Right atrium auricular region (tissue), 2 donors: ENCODE measurements at regions not wholly inside any gene's neighbourhood (a gene's known extent, or its start where the extent isn't known, plus 50 kb on each side); places are given as distances from the start of the nearest gene placed in this dataset.
"Not testable (repeated sequence)": the region's sequence is repeated elsewhere in the genome, so short reads cannot be mapped to it uniquely, and the experiment has no call there.

ENCODE experiments used
- DNase-seq: peaks from one replicate; pipeline ENCODE4 v3.0.0-alpha.2; 2019; ENCODE audit warnings: low spot score
- H3K27ac ChIP-seq, 2 donors: fragments of 200-600 bp; sonication (generic); 1 replicate in 1 of 2; 2 replicates in 1 of 2; pipeline ENCODE4 v1.5.1; 2016 to 2019
- H3K27me3 ChIP-seq, 2 donors: fragments of 200-600 bp; sonication (generic); one replicate each; pipeline versions ENCODE4 v1.5.1 to v1.6.0; 2017 to 2019
- H3K36me3 ChIP-seq: fragments of 200-600 bp; sonication (generic); one replicate; pipeline ENCODE4 v1.5.1; 2016
- H3K4me1 ChIP-seq, 2 donors: fragments of 200-600 bp; sonication (generic); one replicate each; pipeline versions ENCODE4 v1.5.1 to v1.6.0; 2017 to 2019
- H3K4me3 ChIP-seq, 2 donors: fragments of 200-600 bp; sonication (generic); 1 replicate in 1 of 2; 2 replicates in 1 of 2; pipeline ENCODE4 v1.5.1; 2017 to 2019; ENCODE audit warnings: mild to moderate bottlenecking in 1 of 2, moderate library complexity in 1 of 2
- H3K9me3 ChIP-seq, 2 donors: fragments of 200-600 bp; sonication (generic); one replicate each; pipeline ENCODE4 v1.5.1; 2019
- TF ChIP-seq, protein P1 (sequence below), 2 donors: fragments of 200-600 bp; sonication (generic); IDR thresholded peaks; one replicate each; pipeline ENCODE4 v1.5.1; 2019; ENCODE audit warnings: antibody characterized with exemption in 2 of 2

GRCh38 chr10:29375888-29376287 is 87.0 kb downstream of the LYZL1 start:
- Histone ChIP-seq H3K4me1 (no peaks in the 10 kb centered on the region), H3K4me3 (no peak overlapping the region), H3K36me3 (no peaks in the 10 kb centered on the region), H3K27me3 (no peaks in the 10 kb centered on the region), H3K9me3 (no peaks in the 10 kb centered on the region), H3K27ac (no peak overlapping the region)
- TF ChIP-seq, protein P1, sequence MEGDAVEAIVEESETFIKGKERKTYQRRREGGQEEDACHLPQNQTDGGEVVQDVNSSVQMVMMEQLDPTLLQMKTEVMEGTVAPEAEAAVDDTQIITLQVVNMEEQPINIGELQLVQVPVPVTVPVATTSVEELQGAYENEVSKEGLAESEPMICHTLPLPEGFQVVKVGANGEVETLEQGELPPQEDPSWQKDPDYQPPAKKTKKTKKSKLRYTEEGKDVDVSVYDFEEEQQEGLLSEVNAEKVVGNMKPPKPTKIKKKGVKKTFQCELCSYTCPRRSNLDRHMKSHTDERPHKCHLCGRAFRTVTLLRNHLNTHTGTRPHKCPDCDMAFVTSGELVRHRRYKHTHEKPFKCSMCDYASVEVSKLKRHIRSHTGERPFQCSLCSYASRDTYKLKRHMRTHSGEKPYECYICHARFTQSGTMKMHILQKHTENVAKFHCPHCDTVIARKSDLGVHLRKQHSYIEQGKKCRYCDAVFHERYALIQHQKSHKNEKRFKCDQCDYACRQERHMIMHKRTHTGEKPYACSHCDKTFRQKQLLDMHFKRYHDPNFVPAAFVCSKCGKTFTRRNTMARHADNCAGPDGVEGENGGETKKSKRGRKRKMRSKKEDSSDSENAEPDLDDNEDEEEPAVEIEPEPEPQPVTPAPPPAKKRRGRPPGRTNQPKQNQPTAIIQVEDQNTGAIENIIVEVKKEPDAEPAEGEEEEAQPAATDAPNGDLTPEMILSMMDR (IDR thresholded peaks at IDR 0.05) = no peak
- DNase-seq = no peak

- H3K4me3 ChIP-seq = no peak overlapping the region
- H3K27me3 ChIP-seq = no peaks in the 10 kb centered on the region
- no peaks in the 10 kb centered on the region for H3K4me1 ChIP-seq
- no peak for DNase-seq
- no peaks in the 10 kb centered on the region for H3K9me3 ChIP-seq
- H3K36me3 ChIP-seq = no peaks in the 10 kb centered on the region
- H3K27ac ChIP-seq = no peak overlapping the region
- TF ChIP-seq, protein P1 (IDR thresholded peaks at IDR 0.05) = peak; percentile 60 to 83
These were observed 88.6 kb downstream of the LYZL1 start for GRCh38 chr10:29377333-29377961.

DNA sequence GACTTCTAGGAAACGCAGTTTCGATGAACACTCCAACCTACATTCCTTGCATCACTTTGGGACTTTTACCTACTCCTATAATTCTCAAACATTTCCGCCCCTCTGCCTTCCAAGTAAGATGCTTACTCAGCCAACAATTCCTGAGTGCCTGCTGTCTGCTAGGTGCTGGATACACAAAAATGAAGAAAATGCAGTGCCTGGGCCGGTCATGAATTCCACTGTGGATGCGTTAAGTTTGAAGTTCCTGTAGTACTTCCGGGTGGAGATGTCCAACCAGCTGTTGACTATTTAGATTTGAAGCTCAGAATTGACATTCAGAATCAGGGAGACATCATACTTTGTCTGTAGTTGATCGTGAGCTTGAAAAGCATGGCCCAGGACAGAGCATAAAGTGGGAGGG is 89.2 kb downstream of the LYZL1 start:
- TF ChIP-seq, protein P1 (IDR thresholded peaks at IDR 0.05) = no peak
- DNase-seq = no peak
- Histone ChIP-seq H3K4me3 (no peak overlapping the region), H3K36me3 (no peaks in the 10 kb centered on the region), H3K9me3 (no peaks in the 10 kb centered on the region), H3K27ac (no peak overlapping the region), H3K4me1 (no peaks in the 10 kb centered on the region), H3K27me3 (no peaks in the 10 kb centered on the region)

- Histone ChIP-seq H3K36me3 (no peaks in the 10 kb centered on the region), H3K9me3 (no peaks in the 10 kb centered on the region), H3K4me1 (no peaks in the 10 kb centered on the region), H3K4me3 (no peak overlapping the region), H3K27ac (no peak overlapping the region), H3K27me3 (no peaks in the 10 kb centered on the region)
- DNase-seq = no peak
- TF ChIP-seq, protein P1 (IDR thresholded peaks at IDR 0.05) = no peak
These were observed 90.3 kb downstream of the LYZL1 start for GRCh38 chr10:29379208-29379607.

DNA sequence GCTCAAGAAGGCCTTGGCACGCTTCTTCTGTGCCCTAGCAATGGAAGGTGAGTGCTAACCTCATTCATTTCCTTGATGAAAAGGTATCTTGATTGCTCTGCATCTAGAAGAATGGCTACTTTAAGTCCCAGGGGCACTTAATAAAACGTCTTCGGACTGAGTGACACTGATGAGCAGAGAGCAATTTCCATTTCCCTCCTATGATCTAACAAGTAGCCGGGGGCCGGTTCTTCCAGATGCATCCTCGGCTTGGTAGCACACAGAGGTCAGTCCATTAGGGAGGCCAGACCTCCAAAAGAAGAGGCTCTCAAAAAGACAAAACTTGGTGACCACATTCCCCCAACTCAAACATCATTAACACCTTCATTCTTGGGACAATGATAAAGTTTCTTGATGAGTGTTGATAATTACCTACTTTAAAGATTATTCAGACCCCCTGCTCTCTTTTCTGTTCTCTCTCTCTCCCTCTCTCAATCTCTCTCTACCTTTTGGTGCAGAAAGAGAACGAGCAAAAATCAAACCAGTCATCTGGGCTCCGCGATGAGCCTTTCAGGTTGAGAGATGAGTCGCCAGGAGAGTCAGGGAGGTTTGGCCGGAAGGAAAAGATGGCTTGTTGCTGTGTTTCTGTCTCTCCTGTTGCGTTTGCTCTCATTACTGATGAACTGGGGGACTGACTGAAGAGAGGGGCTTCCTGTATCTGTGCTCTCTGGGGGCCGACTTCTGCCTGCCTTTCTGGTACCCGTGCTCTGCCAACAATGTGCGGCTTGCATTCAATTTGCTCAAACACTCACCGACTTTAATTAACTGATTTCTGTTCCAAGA is 91.1 kb downstream of the LYZL1 start:
- H3K4me3 ChIP-seq, DNase-seq, H3K27me3 ChIP-seq, H3K4me1 ChIP-seq, H3K9me3 ChIP-seq, H3K27ac ChIP-seq, H3K36me3 ChIP-seq: not testable (repeated sequence)

- H3K9me3 ChIP-seq, H3K4me3 ChIP-seq, H3K4me1 ChIP-seq, DNase-seq, H3K27ac ChIP-seq, H3K36me3 ChIP-seq, H3K27me3 ChIP-seq: not testable (repeated sequence)
These were observed 92.0 kb downstream of the LYZL1 start for GRCh38 chr10:29380599-29381511.
